Tibial artery (tissue), 4 donors: ENCODE measurements at regions not wholly inside any gene's neighbourhood (a gene's known extent, or its start where the extent isn't known, plus 50 kb on each side); places are given as distances from the start of the nearest gene placed in this dataset.
A peak's percentile ranks its signal among the peaks of the same experiment; 100 is the strongest.

Experiments used
- DNase-seq, 2 donors: peaks; one replicate each; pipeline ENCODE4 v3.0.0-alpha.2; 2019
- H3K27ac ChIP-seq, 2 donors: fragments of 200-600 bp; sonication (generic) in 1 of 2; 1 replicate in 1 of 2; 2 replicates in 1 of 2; pipeline ENCODE4 v1.5.1; 2018 to 2019; ENCODE audit warnings: mild to moderate bottlenecking in 1 of 2
- H3K27me3 ChIP-seq, 2 donors: fragments of 200-600 bp; sonication (generic) in 1 of 2; one replicate each; pipeline versions ENCODE4 v1.5.1 to v1.6.0; 2016 to 2019
- H3K36me3 ChIP-seq, 3 donors: fragments of 200-600 bp; sonication (generic) in 2 of 3; one replicate each; pipeline ENCODE4 v1.5.1; 2016 to 2019; ENCODE audit warnings: mild to moderate bottlenecking in 2 of 3
- H3K4me1 ChIP-seq, 4 donors: fragments of 200-600 bp; sonication (generic) in 2 of 4; 1 replicate in 3 of 4; 2 replicates in 1 of 4; pipeline ENCODE4 v1.5.1; 2016 to 2019
- H3K4me3 ChIP-seq, 2 donors: fragments of 200-600 bp; sonication (generic) in 1 of 2; 1 replicate in 1 of 2; 2 replicates in 1 of 2; pipeline ENCODE4 v1.5.1; 2018 to 2019; ENCODE audit warnings: mild to moderate bottlenecking in 2 of 2
- H3K9me3 ChIP-seq, 3 donors: fragments of 200-600 bp; sonication (generic) in 1 of 3; one replicate each; pipeline ENCODE4 v1.5.1; 2016 to 2019
- CTCF ChIP-seq, 2 experiments: fragments of 200-600 bp in 1 of 2; fragments of 450-650 bp in 1 of 2; IDR thresholded peaks; one replicate each; pipeline ENCODE4 v1.5.1; 2017 to 2019; ENCODE audit warnings: antibody characterized with exemption in 2 of 2, mild to moderate bottlenecking in 1 of 2, moderate library complexity in 1 of 2
- intact Hi-C: fragments of 100-400 bp; cut with DNase I; formaldehyde crosslinking; loops from one replicate; pipeline ENCODE4 v1.15.0; 2023; ENCODE audit warnings: low total_unique reads

GRCh38 chr9:124110307-124110915 is 98.8 kb downstream of the LHX2 start:
- peaks cover 0 to 27% of the 10 kb centered on the region in 2 donors for H3K27me3 ChIP-seq
- H3K27ac ChIP-seq: no peak overlapping the region
- no peaks in the 10 kb centered on the region for H3K9me3 ChIP-seq
- no peaks in the 10 kb centered on the region for H3K4me1 ChIP-seq
- intact Hi-C loops: no loop called here
- peak in 1 of 2 donors; percentile 43 for DNase-seq
- no peak overlapping the region for H3K4me3 ChIP-seq
- TF ChIP-seq CTCF (IDR thresholded peaks at IDR 0.05): no peak
- H3K36me3 ChIP-seq: no peaks in the 10 kb centered on the region

- Histone ChIP-seq H3K4me3 (no peak overlapping the region), H3K27ac (no peak overlapping the region), H3K4me1 (no peaks in the 10 kb centered on the region), H3K9me3 (peaks cover 3 to 8% (median 3%) of the 10 kb centered on the region in 3 donors), H3K27me3 (peaks cover 0 to 40% of the 10 kb centered on the region in 2 donors), H3K36me3 (no peaks in the 10 kb centered on the region)
- no peak for DNase-seq
- TF ChIP-seq CTCF (IDR thresholded peaks at IDR 0.05): no peak
- intact Hi-C loops: no loop called here
Measured at GRCh38 chr9:124116683-124117363, 105.3 kb downstream of the LHX2 start.

- Histone ChIP-seq H3K9me3 (peaks cover 5 to 13% (median 10%) of the 10 kb centered on the region in 3 donors), H3K4me1 (no peaks in the 10 kb centered on the region), H3K27ac (no peak overlapping the region), H3K36me3 (no peaks in the 10 kb centered on the region), H3K4me3 (no peak overlapping the region), H3K27me3 (peaks cover 0 to 33% of the 10 kb centered on the region in 2 donors)
- intact Hi-C loops: no loop called here
- no peak for TF ChIP-seq CTCF (IDR thresholded peaks at IDR 0.05)
- DNase-seq: no peak
Measured at GRCh38 chr9:124118894-124119293, 107.3 kb downstream of the LHX2 start.

- peaks cover 5 to 13% (median 10%) of the 10 kb centered on the region in 3 donors for H3K9me3 ChIP-seq
- no peak for DNase-seq
- TF ChIP-seq CTCF (IDR thresholded peaks at IDR 0.05): no peak
- no peak overlapping the region for H3K27ac ChIP-seq
- no peaks in the 10 kb centered on the region for H3K36me3 ChIP-seq
- no peak overlapping the region for H3K4me3 ChIP-seq
- peaks cover 0 to 31% of the 10 kb centered on the region in 2 donors for H3K27me3 ChIP-seq
- intact Hi-C loops: loop anchor here (10.0 kb wide), 3 partner anchors 175 to 415 kb away; no protein-coding TSS in a partner anchor
- no peaks in the 10 kb centered on the region for H3K4me1 ChIP-seq
Measured at GRCh38 chr9:124120272-124120671, 108.7 kb downstream of the LHX2 start.

GRCh38 chr9:124121725-124122124 is 110.2 kb downstream of the LHX2 start:
- no peak for TF ChIP-seq CTCF (IDR thresholded peaks at IDR 0.05)
- Histone ChIP-seq H3K9me3 (peaks cover 5 to 10% (median 10%) of the 10 kb centered on the region in 3 donors), H3K36me3 (no peaks in the 10 kb centered on the region), H3K27ac (no peak overlapping the region), H3K4me1 (no peaks in the 10 kb centered on the region), H3K27me3 (peaks cover 0 to 39% of the 10 kb centered on the region in 2 donors), H3K4me3 (no peak overlapping the region)
- no peak for DNase-seq
- intact Hi-C loops: loop anchor here (10.0 kb wide), 3 partner anchors 173 to 413 kb away; no protein-coding TSS in a partner anchor
